NCI-H187 (cell line): ENCODE measurements at regions not wholly inside any gene's neighbourhood (a gene's known extent, or its start where the extent isn't known, plus 50 kb on each side); places are given as distances from the start of the nearest gene placed in this dataset.
"Not testable (repeated sequence)": the region's sequence is repeated elsewhere in the genome, so short reads cannot be mapped to it uniquely, and the experiment has no call there.

Source experiments
- DNase-seq, 2 experiments: peaks; one replicate each; lab custom pipeline; 2025; lab: John Stamatoyannopoulos, UW

DNA sequence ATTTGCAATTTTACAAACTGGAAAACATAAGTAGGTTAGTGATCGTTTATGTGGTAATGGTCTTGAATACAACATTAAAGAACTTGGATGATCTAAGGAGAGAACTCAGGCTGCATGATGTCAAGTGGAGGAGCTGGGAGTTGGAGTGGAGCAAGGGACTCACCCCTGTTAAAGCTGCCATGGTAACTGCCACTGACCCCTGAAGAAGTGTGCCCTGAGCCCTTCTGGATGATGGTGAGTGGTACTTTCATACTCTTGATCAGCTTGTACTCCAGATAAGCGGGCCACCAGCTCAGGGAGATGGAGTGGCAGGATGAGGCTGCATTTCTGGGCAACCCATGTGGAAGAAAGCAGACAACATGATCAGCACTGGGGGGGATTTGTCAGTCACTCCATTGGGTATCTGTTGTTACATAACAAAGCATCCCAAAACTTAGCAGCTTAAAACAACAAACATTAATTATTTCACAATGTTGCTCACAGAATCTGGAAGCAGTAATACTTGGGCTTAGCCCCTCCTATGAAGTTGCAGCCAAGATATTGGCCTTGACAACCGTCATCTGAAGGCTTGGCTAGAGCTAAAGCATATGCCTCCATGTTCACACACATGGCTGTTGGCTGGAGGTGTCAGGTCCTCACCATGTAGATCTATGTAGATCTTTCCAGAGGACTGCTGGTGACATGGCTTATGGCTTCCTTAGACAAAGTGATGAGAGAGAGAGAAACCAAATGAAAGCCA, 213.8 kb downstream of the DUSP10 start:
- DNase-seq: peak; percentile 20 to 47

DNA sequence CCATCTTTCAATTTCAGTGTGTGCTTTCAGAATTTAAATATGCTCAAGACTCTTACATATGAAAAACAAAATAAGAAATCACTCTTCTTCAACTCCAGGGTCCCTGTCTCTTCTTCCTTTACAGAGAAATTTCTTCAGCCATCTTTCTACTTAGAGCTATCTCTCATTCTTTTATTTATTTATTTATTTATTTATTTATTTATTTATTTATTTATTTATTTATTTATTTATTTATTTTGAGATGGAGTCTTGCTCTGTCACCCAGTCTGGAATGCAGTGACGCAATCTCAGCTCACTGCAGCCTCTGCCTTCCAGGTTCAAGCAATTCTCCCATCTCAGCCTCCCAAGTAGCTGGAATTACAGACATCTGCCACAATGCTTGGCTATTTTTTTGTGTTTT, 211.7 kb downstream of the DUSP10 start:
- DNase-seq: not testable (repeated sequence)

DNA sequence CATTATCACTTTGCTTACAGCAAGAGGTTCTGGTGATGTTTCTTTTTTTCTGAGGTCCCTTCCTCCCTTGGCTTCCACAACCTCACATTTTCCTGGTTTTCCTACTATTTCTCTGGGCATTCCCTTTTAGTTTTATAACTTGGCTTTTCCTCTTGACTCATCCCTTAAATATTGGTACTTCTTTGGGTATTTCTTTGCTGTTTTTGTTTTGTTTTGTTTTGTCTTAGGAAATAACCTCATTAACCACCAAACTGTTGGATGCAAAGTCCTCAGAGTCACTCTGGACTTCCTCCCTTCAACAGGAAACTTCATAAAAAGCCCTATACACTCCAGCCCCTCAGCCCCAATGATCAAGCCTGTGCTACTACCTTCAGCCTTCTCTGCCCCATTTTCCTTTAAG, 211.1 kb downstream of the DUSP10 start:
- no peak for DNase-seq

DNA sequence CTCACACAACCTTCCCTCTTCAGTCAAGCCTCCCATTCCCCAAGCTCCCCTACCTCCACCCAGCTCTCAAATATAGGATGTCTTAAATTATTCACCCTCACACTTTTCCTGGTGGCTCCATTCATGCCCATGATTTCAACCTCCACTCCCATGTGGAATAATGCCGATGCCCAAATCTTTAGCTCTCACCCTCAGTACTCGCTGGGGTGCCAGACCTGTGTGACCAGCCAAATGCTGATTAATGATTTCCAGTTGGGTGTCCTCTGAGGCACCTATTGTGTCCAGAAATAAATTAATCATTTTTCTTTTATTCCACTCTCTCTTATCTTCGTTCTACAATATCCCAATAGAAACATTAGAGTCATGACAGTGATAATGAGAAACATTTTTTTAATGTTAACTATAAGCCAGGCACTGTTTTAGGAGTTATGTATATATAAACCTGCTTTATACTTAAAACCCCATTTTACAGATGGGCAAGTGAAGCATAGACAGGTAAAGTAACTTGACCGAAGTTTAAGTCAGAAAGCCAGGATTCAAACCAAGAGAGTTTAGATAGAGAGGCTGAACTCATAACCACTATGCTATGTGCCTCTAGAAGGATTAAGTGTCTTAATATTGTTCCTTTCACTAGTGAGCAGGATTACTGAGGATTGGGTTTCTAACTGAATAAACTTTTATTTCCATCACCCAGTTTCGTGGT, 209.7 kb downstream of the DUSP10 start:
- no peak for DNase-seq

DNA sequence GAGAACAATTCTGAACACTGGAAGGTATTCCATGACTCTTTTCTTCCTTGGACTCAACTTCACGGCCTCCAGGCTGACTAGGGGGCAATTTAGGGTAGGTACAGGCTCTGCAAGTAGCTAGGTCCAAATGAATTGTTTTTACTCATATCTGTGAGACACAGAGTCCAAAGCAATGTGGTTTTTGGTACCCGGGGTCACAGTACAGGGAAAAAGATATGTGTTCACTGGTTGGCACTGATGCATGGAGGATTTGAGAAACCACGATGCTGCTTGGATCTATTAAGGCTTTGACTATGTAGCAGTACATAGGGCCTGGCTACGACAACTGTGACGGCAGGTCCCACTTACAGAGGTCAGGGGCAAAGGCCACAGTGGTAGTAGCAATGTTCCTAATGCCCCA, 200.6 kb downstream of the DUSP10 start:
- no peak for DNase-seq

DNA sequence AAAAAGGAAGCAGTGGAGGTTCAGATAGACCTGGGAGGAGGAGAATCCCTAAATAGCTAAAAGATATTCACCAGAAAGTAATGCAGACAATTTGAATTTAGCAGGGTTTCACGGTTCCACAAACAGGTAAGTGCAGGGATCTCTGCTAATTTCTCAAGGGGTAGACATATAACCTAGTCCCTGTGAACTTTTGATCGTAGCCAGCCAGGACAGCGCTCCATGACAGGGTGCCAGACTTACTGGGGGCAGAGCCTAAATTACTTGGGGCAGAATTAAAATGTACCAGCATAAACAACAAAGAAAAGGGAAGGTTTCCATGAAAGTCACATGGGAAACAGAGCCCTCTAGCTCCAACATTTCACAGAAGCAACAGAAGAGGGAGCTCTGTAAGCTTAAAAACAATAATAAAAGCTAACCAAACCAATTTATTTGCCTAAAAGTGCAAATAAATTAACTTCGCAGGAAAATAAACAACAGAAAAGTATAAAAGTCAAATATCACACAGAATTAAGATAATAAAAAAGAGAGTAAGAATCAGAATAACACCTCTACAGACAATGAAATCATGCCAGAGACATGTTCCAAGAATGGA, 198.3 kb downstream of the DUSP10 start:
- DNase-seq: no peak

DNA sequence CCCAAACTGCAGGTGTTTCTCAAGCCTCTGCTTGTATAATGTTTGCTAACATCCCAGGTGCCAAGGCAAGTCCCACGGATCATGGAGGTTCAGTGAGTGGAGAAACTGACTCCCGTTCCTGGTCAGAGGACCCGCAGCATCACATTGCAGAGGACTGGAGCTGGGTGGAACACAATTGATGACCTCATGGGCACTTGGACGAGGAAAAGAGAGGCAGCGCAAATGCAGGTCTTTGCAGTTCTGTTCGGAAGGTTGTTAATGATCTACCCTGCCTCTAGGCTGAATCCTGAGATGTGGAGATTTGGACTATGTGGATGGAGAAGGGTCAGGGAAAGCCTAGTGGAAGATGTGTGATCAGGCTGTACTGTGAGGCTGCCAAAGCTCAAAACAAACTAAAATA, 192.9 kb downstream of the DUSP10 start:
- no peak for DNase-seq

DNA sequence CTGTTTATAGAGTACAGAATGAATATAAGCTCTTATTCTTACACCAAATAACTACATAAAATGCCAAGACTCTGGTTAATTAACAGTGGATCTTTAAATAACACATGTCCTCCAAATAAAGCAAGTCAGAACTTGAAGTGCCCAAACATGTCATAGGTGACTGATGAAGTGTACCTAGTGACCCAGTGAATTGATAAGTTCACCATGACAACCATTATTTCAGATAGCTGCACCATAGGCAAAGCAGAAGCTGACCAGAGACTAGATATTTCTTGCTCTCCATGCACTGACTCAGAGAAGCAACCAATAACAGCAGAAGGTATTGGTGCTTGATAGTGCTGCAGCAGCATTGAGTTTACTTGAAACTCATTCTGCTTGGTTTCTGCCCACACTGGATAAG, 192.1 kb downstream of the DUSP10 start:
- no peak for DNase-seq

DNA sequence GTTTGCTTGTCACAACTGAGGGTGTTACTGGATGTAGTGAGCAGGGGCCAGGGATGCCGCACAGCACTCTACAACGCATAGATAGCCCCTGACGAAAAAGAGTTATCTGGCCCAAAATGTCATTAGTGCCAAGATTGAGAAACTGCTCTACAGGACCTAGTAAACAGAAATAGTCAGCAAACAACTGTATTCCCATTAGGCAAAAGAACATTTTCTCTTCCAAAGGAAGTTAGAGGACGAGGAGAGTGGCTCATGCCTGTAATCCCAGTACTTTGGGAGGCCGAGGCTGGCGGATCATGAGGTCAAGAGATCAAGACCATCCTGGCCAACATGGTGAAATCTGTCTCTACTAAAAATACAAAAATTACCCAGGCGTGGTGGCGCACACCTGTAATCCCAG, 189.1 kb downstream of the DUSP10 start:
- DNase-seq: not testable (repeated sequence)

DNA sequence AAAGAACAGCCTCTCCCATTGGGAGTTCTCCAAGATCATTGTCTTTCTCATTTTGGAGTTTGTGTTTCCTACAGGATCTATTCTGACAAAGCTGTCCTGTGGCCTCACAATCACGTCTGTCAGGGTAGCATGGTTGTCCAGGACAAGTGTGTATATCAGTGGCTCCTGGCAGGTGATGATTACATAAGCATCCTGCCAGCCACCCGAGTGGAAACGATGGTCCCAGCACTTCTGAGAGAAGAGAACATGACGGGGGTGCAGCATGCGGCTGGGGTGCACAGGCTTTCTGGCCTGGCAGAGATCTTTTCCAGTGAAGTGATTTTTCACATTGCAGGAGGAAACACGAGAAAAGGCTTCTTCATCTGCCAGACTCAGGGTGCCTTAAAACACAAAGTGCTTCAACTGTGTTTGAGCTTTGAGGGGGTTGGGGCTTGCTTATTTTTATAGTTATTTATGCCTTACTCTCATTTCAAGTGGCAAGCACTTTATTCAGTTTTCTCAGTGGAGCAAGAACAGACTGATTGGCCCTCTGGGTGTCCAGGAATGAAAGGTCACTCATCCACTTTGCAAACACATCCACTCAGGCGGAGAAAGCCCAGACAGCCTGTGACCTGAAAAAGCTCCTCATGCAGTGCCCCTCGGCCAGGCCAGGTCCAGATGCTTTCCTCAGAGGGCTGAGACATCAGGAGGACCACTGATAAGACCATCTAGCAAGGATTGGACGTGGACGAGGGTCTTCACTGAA, 186.0 kb downstream of the DUSP10 start:
- DNase-seq: no peak

DNA sequence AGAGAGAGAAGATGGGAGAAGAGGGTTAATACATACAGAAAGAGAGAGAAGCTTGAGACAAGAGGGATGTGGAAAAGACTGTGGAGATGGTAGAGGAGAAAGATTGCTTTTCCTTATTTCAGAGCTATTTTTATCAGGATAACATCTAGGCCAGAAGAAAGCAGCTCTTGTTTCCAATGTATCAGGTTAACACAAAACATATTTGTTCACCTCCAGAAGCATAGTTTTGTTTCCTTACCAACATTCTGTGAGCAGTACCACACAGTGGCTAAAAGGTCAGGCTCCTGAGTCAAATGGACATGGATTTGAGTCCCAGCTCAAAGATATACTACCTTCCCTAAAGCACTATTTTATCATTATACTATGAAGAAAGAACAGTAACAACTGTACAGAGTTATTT, 185.5 kb downstream of the DUSP10 start:
- DNase-seq: no peak

DNA sequence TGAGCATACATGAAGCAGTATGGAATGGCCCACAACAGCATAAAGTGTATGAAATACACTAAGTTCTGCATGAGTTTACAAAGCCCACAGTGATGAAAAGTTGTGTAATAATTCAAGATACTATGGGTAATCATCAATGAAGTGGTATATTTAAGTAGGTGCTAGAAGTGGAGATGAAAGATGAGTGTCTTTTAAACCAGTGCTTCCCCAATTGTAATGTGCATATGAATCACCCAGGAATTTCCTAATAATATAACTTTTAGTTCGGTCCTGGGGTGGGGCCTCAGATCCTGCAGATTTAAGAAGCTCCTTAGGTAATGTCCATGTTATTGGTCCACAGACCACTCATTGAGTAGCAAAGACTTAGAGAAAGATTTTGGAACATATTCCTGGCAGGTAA, 184.9 kb downstream of the DUSP10 start:
- no peak for DNase-seq

DNA sequence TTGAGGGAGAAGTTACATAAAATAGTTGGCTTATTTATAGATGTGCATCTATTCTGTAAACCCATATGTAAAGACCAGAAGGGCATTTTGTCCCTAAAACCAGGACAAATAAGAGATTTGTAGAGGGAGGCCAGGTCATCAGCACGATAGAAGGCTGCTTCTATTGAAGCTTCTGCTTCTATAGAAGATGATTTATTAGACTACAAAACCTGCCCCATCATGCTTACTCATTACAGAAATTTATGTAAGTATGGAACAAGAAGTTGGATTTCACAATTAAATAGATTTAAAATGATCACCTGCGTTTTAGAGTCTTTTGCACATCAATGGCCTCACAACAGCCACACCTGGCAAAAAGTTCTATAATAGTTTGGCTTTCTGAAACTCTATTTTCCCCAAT, 183.5 kb downstream of the DUSP10 start:
- DNase-seq: no peak

DNA sequence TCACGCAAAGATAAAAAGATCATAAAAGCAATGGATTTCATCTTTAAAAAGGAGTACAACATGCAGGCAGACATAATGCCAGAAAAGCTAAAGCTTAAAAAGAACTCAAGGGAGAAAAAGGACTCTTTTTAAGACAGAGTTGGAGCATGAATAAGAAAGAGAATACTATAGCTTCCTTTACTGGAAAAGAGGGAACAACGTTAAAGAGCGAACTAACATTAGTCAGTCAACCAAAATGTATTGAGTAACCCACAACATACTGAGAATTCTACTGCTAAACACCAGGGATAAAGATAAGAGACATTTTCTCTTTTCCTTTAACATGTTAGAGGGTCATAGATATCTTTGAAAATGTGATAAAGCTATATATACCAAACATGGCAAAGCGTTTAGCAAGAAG, 182.0 kb downstream of the DUSP10 start:
- DNase-seq: no peak

DNA sequence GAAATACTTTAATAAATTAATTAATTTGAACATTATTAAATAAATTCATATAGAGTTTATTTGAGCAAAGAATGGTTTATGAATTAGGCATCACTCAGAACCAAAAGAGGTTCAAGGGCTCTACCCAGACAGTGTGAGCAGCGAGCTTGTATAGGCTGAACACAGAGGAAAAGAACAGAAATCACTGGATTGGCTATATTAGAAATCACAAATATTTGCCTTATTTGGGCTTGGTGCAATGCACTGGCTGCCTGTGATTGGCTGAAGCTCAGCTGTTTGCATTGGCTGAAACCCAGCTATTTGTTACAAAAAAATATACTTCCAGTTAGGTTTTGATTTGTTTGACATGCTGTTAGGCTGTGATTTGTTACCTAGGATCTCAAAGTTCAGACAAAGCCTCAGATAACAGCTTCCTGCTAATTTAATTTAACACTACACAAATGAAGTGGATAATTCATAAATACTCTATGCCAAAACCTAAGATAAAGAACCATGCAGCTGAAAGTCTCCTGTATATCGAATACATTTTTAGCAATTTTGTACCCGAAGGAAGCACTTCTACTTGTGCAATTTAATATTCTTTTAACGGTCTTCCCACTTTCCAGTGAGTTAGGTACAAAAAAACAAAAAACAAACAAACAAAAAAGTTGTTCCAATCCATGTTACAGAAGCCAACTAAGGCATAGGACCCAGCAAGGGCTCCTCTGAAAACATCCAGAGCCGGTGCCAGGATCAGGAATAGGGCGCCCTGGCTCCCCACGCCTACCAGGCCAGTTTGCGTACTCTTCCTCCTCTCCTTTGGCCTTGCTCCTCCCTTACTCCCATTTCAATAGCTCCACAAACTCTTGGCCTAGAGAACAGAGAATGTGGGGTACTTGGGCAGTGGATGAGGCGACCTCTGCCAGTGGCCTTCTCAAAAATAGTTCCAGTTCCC, 179.1 kb downstream of the DUSP10 start:
- DNase-seq: no peak

DNA sequence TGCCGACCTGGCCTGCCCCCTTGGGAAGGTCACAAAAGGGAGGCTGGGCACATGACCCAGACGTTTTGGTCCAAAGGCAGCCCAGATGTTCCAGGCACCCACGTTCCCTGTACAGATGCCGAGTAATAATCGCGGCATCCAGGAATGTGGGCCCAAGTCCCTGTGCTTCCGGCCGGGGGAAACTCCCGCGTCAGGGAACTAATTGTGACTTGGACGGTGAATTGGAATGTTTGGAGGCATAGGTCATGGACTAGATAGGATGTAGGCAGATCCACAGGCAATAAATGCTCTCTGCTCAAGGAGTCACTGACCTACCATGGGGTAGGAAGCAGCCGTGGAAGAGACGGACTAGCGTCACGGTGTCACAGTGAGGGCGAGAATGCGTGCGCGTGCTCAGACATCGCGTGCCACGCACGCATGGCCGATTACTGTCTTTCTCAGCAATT, 178.4 kb downstream of the DUSP10 start:
- DNase-seq: no peak

DNA sequence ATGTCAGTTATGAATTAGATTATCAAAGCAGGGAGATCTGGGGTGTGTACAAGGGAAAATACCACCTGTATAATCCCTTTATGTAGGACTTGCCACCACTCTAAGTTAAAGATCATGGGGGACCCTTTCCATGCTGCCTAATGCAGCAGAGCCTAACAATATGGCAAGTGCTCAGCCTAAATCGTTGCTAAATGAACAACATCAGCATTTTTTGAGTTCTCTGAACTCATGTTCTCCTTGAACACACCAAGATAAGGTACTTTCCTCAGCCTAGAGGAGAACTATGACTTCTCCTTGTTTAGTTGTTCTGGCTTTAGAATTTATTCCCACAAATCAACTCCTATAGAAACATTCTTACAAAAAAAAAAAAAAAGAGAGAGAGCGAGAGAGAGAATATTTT, 177.0 kb downstream of the DUSP10 start:
- DNase-seq: no peak

DNA sequence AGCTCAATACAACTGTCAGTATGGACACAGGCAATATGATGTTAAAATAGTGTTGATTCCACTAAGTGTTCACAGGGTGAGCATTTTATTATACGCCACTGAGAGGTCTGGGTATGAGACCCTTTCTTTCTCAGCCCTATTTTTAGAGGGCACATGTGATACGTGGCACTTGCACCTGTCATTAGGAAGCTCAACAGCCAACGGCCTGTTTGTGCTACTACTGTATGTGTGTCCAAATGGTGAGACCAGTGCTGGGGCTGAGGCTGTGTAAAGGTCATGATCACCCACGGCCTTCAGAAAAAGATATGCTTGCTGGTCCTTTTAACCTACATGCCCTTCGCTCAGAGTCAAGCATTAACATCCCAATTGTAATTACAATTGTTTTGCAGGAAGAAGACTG, 176.2 kb downstream of the DUSP10 start:
- no peak for DNase-seq

DNA sequence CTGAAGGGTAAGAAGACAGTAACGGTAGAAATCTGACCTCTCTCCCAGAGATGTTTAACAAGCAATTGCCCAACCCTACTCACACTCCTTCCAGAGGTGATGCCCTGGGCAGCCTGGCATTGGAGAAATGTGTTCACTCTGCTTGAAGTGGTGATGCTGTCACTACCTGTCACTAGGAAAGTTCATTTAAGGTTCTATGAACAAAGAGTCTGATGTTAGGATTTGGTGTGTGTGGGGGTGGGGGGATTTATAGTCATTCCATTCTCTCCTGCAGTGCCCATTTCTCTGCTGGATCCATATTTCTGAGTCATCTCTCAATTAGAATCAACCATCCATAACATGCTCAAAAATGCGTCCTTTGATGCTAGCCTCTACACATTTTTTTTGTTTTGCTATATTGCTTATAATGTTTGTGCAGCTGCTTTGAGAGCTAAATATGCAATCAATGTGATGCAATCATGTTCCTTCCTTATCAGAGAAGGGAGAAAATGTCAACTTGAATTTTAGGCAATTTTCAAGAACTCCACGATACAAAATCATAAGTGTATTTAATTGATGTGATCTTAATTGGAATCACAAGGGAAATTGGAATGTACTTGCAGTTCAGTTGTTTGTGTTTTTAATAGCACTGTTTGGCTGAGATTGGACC, 173.9 kb downstream of the DUSP10 start:
- no peak for DNase-seq

DNA sequence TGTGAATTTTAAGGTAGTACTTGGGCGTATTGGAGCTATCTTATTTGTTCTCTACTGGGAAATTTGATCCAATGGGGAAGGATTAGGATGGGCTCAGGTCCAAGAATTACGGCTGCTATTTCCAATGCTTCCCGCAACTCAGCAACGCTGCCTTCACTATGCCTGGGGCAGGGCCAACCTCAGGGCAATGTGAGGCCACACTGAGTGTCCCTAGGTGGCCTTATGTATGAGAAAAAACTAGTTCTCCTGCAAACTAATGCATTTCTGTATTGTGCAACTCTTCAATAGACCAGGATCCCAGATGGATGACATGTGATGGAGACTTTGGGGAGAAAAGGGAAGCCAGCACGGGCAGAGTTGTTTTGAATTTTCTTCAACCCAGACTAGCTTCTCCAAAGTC, 168.1 kb downstream of the DUSP10 start:
- DNase-seq: no peak

DNA sequence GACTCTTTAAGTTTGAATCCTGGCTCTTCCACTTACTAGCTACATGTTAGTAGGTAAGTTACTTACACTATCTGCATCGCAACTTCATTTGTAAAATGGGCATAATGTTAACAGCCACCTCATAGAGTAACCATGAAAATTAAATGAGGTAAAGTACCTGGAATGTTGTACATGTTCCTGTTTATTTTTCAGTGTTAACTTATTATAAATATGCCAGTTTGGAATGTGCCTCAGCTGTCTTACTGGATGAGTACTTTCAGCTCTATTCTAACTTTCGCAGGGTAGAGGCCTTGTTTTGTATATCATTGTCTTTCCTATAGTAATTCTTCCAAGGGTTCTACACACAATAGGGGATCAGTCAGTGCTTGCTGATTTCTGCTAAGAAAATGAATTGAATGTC, 167.4 kb downstream of the DUSP10 start:
- no peak for DNase-seq
